ENCODE measurements at regions not wholly inside any gene's neighbourhood (a gene's known extent, or its start where the extent isn't known, plus 50 kb on each side); places are given as distances from the start of the nearest gene placed in this dataset.

DNA sequence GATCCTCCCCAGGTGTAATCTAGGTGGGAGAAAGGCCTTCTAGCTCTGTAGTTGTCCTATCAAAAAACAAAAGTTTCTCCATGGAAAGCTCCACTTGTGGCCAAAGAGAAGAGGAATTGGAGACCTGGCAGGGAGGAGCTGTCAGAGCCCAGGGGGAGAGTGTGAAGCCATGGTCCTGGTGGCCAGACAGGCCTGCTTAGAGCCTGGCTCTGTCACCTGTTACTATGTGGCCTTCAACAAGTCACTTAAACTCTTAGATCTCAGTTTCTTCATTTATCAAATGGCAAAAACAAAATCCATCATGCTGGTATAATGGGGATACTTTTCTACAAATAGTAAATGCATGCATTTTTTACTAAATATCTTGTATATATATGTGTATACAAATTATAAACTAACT, 59.0 kb upstream of the NFE2L3 start:
- Mint-ChIP-seq H3K4me1 (peaks cover 37% of the 10 kb centered on the region), H3K27me3 (no peaks in the 10 kb centered on the region), H3K27ac (no peak overlapping the region), H3K9me3 (peaks cover 4% of the 10 kb centered on the region), H3K36me3 (ENCODE audit: low read depth) (peaks cover 2% of the 10 kb centered on the region), H3K4me3 (no peak overlapping the region)
- intact Hi-C loops (cut with micrococcal nuclease), result loop anchor here (5.0 kb wide), 1 partner anchor 199 kb away; the partner anchor contains the start of gene SNX10
- DNase-seq, result no peak

DNA sequence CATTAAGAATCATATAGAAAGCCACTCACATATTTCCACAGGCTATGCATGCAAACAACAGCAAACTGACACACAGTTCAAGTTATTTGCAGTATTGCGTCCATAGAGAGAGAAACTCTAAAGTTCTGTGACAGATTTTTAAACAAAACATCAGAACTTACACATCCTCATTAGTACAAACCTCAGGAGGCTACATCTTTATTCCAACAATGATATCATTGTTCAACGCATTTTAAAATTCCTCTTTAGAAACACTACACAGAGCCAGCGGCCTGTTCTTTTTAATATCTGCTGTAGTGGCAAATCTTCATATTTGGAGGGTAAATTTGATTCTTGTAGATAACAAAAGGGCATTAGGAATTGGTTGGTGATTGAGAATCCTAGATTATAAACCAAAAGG, 55.9 kb upstream of the NFE2L3 start:
- intact Hi-C loops (cut with micrococcal nuclease), result no loop called here
- H3K36me3 Mint-ChIP-seq (ENCODE audit: low read depth), result peaks cover 2% of the 10 kb centered on the region
- peaks cover 49% of the 10 kb centered on the region for H3K4me1 Mint-ChIP-seq
- no peak for DNase-seq
- H3K27me3 Mint-ChIP-seq, result no peaks in the 10 kb centered on the region
- H3K9me3 Mint-ChIP-seq, result peaks cover 4% of the 10 kb centered on the region
- H3K27ac Mint-ChIP-seq, result no peak overlapping the region
- no peak overlapping the region for H3K4me3 Mint-ChIP-seq

DNA sequence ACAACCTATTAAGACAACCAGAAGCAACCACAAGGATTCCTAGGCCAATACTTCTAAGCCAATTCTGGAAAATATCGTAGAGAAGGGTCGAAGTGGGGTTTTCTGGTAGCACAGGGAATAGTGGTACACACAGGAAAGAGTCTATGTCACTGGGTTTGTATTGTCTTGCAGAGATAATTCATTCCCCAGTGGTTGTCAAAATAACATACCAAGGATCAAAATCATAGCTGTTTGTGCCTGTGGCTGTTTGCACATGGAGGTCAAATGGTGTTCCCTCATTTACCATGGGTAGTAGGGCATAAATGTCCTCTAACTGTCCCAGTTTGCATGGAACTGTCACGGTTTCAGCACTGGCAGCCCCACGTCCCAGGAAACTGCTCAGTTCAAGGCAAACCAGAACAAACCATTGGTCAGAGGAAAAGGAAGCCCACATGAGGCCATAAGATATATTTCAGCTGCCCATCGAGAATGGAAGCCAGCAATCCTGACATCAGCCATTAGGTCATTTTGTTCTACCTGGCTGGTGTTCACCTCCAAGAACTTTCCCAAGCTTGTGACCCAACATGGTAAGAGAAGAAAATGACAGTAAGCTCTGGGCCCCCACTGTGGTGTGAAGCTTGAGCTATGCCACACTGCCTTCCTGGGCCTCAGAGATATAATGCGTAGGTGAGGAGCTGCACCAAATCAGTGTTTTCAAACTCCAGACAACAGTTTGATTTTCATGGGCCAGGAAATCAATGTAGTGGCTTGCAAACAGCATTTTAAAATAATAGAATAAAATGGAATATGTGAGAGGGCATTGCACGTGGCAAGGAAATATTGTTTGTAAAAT, 53.9 kb upstream of the NFE2L3 start:
- Mint-ChIP-seq H3K4me1 (peaks cover 50% of the 10 kb centered on the region), H3K36me3 (ENCODE audit: low read depth) (peaks cover 2% of the 10 kb centered on the region), H3K4me3 (peak overlapping the region; percentile 52), H3K9me3 (peaks cover 4% of the 10 kb centered on the region), H3K27me3 (no peaks in the 10 kb centered on the region), H3K27ac (peak overlapping the region; percentile 81)
- DNase-seq, result no peak
- intact Hi-C loops (cut with micrococcal nuclease), result loop anchor here (1.0 kb wide), 1 partner anchor 58 kb away; no protein-coding TSS in a partner anchor

DNA sequence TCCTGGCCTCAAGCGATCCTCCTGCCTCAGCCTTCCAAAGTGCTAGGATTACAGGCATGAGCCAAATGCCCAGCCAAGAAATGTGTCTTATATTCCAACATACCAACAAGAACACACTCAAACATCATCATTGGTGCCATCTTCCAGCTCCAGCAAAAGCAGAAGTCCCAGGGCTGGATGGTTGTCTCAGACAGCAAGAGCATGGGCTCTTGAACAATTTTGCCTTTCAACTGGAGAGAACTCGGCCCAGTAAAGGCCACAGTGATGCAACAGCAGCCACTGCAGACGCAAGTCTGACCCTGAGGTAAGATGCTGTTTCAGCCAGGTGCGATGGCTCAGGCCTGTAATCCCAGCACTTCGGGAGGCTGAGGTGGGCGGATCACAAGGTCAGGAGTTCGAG, 52.8 kb upstream of the NFE2L3 start:
- H3K9me3 Mint-ChIP-seq, result peaks cover 4% of the 10 kb centered on the region
- no peak overlapping the region for H3K27ac Mint-ChIP-seq
- intact Hi-C loops (cut with micrococcal nuclease), result no loop called here
- DNase-seq, result no peak
- H3K4me1 Mint-ChIP-seq, result peaks cover 50% of the 10 kb centered on the region
- H3K27me3 Mint-ChIP-seq, result no peaks in the 10 kb centered on the region
- peaks cover 2% of the 10 kb centered on the region for H3K36me3 Mint-ChIP-seq (ENCODE audit: low read depth)
- H3K4me3 Mint-ChIP-seq, result no peak overlapping the region

DNA sequence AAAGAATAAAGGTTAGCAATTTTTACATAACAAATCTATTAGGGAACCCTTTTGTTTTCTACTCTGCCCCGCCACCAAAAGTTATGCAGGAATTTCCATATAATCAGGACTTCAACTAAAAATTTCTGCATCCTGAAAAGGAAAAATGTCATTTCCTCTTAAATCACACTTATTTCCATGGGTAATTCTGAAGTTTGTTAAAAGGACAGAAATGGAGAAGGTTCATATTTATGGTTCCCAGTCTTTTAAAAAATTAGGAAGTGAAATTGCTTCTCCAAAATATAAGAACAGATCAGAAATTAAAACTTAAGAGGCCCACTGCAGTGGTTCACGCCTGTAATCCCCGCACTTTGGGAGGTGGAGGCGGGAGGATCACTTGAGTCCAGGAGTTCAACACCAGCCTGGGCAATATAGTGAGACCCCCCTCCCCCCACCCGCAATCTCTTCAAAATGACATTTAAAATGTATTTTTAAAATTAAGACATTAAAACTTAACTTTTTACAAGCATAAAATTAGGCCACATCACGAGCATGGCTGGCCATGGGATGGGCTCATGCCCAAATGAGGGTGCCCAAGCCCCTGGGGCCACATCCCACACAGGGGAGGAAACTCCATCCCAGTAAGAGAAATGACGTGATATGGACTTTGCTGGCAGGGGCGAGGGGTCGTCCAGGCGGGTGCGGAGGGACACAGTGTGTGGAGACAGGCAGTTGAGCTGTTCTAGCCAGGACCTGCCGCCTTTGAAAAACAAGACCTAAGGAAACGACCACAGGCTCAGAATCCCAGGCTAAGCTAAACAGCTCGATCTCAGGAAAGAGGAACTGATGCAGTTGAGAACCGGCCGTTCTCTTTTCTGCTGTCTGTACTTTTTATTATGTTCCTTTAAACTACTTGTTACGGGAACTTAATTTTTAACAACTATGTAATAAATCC, 51.3 kb upstream of the NFE2L3 start:
- no peak for DNase-seq
- Mint-ChIP-seq H3K36me3 (ENCODE audit: low read depth) (peaks cover 2% of the 10 kb centered on the region), H3K4me1 (peaks cover 48% of the 10 kb centered on the region), H3K27ac (peak overlapping the region; percentile 88), H3K4me3 (peak overlapping the region; percentile 80), H3K27me3 (no peaks in the 10 kb centered on the region), H3K9me3 (peaks cover 4% of the 10 kb centered on the region)
- intact Hi-C loops (cut with micrococcal nuclease), result no loop called here

DNA sequence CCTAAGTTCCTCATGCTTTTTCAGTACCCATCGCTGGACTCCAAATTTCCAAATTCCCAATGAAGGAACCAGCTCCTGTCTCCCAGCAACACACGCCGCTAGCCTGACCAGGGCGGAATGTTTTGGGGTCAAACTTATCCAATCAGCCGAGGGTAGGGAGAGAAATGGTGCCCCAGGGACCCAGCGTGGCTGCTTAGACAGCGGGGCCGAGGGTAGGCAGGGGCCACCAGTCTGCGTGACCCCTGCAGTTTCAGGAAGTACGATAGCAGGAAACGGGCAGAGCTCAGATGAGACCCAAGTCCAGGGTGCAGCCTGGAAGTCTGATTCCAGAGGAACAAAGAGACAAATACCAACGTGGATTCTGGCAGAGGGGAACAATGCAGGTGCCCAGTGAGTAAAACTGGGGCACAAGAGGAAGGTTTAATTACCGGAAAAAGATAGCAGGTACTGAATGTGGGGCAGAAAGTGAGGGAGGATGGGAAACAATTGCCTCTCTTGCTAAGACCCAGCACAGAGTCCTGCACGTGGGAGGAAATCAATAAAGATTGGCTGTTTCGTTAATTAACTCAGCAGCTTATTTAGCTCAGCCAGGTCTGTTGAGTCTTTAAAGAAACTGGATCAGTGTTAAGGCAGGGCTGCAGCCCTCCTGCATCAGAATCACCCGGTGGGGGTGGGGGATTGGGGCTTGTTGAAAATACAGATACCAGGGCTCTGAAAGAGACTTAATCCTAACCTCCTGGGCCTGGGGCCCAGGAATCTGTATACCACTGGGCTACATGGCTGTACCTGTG, 50.4 kb upstream of the NFE2L3 start:
- peaks cover 42% of the 10 kb centered on the region for H3K4me1 Mint-ChIP-seq
- H3K36me3 Mint-ChIP-seq (ENCODE audit: low read depth), result peaks cover 2% of the 10 kb centered on the region
- no peaks in the 10 kb centered on the region for H3K27me3 Mint-ChIP-seq
- peak overlapping the region; percentile 80 for H3K4me3 Mint-ChIP-seq
- intact Hi-C loops (cut with micrococcal nuclease), result no loop called here
- H3K27ac Mint-ChIP-seq, result peak overlapping the region; percentile 88
- H3K9me3 Mint-ChIP-seq, result peaks cover 4% of the 10 kb centered on the region
- peak; percentile 67 for DNase-seq

DNA sequence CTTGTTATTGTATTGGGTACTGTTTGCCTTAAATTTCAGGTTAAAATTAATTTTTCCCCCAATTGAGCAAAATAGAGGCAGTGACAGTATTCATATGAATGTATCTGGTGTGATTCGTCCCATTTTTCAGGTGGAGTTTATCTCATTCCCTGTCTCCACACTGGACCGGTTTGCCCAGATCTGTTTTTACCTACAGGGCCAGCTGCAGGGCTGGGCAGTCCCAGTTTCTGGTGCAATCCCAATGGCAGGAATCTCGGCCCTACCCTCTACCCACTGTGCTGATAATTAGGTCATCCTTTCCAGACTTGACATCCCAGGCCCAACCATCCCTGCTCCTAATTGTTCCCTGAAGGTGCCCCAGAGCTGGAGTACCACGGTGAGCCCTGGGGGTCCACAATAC, 49.8 kb upstream of the NFE2L3 start:
- no peak for DNase-seq
- Mint-ChIP-seq H3K4me3 (peak overlapping the region; percentile 80), H3K9me3 (peaks cover 4% of the 10 kb centered on the region), H3K4me1 (peaks cover 37% of the 10 kb centered on the region), H3K36me3 (ENCODE audit: low read depth) (peaks cover 2% of the 10 kb centered on the region), H3K27me3 (no peaks in the 10 kb centered on the region), H3K27ac (no peak overlapping the region)
- intact Hi-C loops (cut with micrococcal nuclease), result no loop called here

Measured in activated CD4-positive, alpha-beta T cell treated with anti-CD3 and anti-CD28 coated beads, Interleukin-2, amount 10 ng/mL, durations not matched to agents 24 days and 14 days (primary cell).